Gastroesophageal sphincter (tissue), 3 donors: ENCODE measurements at regions not wholly inside any gene's neighbourhood (a gene's known extent, or its start where the extent isn't known, plus 50 kb on each side); places are given as distances from the start of the nearest gene placed in this dataset.

Experiments
- CTCF ChIP-seq, 4 experiments: fragments of 200-600 bp in 2 of 4; fragments of 450-650 bp in 2 of 4; sonication (generic) in 1 of 4; IDR thresholded peaks; one replicate each; pipeline ENCODE4 v1.5.1; 2017 to 2019; ENCODE audit warnings: antibody characterized with exemption in 4 of 4, mild to moderate bottlenecking in 2 of 4, moderate library complexity in 2 of 4
- POLR2A ChIP-seq, 2 donors: fragments of 450-650 bp; IDR thresholded peaks; one replicate each; pipeline ENCODE4 v1.6.1; 2017; ENCODE audit warnings: antibody characterized with exemption in 2 of 2, mild to moderate bottlenecking in 2 of 2, moderate library complexity in 1 of 2
- POLR2AphosphoS5 ChIP-seq: sonication (generic); formaldehyde crosslinking; IDR thresholded peaks from one replicate; pipeline ENCODE4 v1.6.1; 2017; ENCODE audit warnings: antibody characterized with exemption

- no peak for TF ChIP-seq POLR2AphosphoS5
- no peak for TF ChIP-seq CTCF (IDR thresholded peaks at IDR 0.05)
- TF ChIP-seq POLR2A (IDR thresholded peaks at IDR 0.05), result no peak
Observed at GRCh38 chr18:8989855-8990254, 112.6 kb upstream of the NDUFV2 start.
